HepG2 (cell line): ENCODE measurements at regions not wholly inside any gene's neighbourhood (a gene's known extent, or its start where the extent isn't known, plus 50 kb on each side); places are given as distances from the start of the nearest gene placed in this dataset.

Experiments
- ATAC-seq: fragments of 200-7000 bp; cut with Tn5 transposase; 3 replicates; pipeline ENCODE4 v1.9.1; 2020; ENCODE audit warnings: mild to moderate bottlenecking, moderate library complexity
- BruUV-seq: library from RNA; stranded (reverse); fragments of 400-500 nt; replicated peaks from 2 replicates; lab custom pipeline; 2021; lab: Mats Ljungman, UMichigan
- CTCF ChIA-PET: fragments of 300-600 bp; formaldehyde crosslinking; extraction: SDS; loops from one replicate; lab custom pipeline; 2021; ENCODE audit warnings: low total read pairs, inconsistent platforms, low intra/inter-chr PET ratio; lab: Yijun Ruan, JAX
- POLR2A ChIA-PET: fragments of 350-600 bp; sonication (Branson Sonifier 250); formaldehyde crosslinking; loops from one replicate; lab custom pipeline; 2020; ENCODE audit warnings: antibody characterized with exemption, inconsistent platforms; lab: Yijun Ruan, JAX
- DNase-seq: peaks from one replicate; pipeline ENCODE4 v3.0.0-alpha.2; 2015; ENCODE audit warnings: low spot score
- FAIRE-seq: peaks from 3 replicates; lab custom pipeline; 2011; peaks lifted over from hg19 to GRCh38; lab: Jason Lieb, UNC
- H2AFZ ChIP-seq: one replicate; pipeline ENCODE4 v1.6.1; 2011; ENCODE audit warnings: low read length, inconsistent platforms
- H3K27ac ChIP-seq: fragments of 300-600 bp; 3 replicates; pipeline ENCODE4 v1.8.0; 2011; ENCODE audit warnings: mixed run types, mild to moderate bottlenecking, mixed read lengths, low read length, inconsistent platforms; ENCODE audit not compliant: insufficient read depth; ENCODE audit errors: extremely low read length
- H3K27me3 ChIP-seq, 2 experiments: fragments of 200-600 bp in 1 of 2; 2 replicates in 1 of 2; 3 replicates in 1 of 2; pipeline versions ENCODE4 v1.6.0 to v1.8.0; 2011; ENCODE audit warnings: low read length in 2 of 2, mild to moderate bottlenecking in 2 of 2, moderate library complexity in 2 of 2, inconsistent platforms in 1 of 2; ENCODE audit not compliant: insufficient read depth in 2 of 2, control insufficient read depth in 1 of 2
- H3K36me3 ChIP-seq, 2 experiments: fragments of 200-600 bp in 1 of 2; replicated peaks in 1 of 2; 2 replicates in 1 of 2; 3 replicates in 1 of 2; pipeline versions ENCODE4 v1.5.1 to v1.8.0; 2011; ENCODE audit warnings: low read length in 2 of 2, inconsistent platforms in 1 of 2; ENCODE audit not compliant: insufficient read depth in 2 of 2, control insufficient read depth in 1 of 2
- H3K4me1 ChIP-seq: 2 replicates; pipeline ENCODE4 v1.5.1; 2012; ENCODE audit warnings: low read length, inconsistent platforms; ENCODE audit not compliant: insufficient read depth
- H3K4me2 ChIP-seq: 2 replicates; pipeline ENCODE4 v1.6.0; 2011; ENCODE audit warnings: low read depth, low read length, inconsistent platforms
- H3K4me3 ChIP-seq, 3 experiments: fragments of 200-600 bp in 1 of 3; sonication (generic), shearing (Covaris generic) in 1 of 3; replicated peaks in 1 of 3; 2 replicates each; pipeline ENCODE4 v1.5.1; 2011 to 2016; ENCODE audit warnings: low read length in 3 of 3, inconsistent platforms in 2 of 3, low read depth in 2 of 3, mild to moderate bottlenecking in 2 of 3, control low read depth in 1 of 3, mixed read lengths in 1 of 3; ENCODE audit not compliant: insufficient read depth in 1 of 3
- H3K79me2 ChIP-seq: one replicate; pipeline ENCODE4 v1.6.1; 2011; ENCODE audit warnings: low read length, inconsistent platforms; ENCODE audit not compliant: insufficient read depth
- H3K9ac ChIP-seq: 2 replicates; pipeline ENCODE4 v1.6.0; 2011; ENCODE audit warnings: mild to moderate bottlenecking, low read depth, low read length, inconsistent platforms; ENCODE audit not compliant: insufficient read depth
- H3K9me3 ChIP-seq: 2 replicates; pipeline ENCODE4 v1.5.1; 2012; ENCODE audit warnings: mild to moderate bottlenecking, low read length
- H4K20me1 ChIP-seq: 2 replicates; pipeline ENCODE4 v1.6.0; 2011; ENCODE audit warnings: inconsistent platforms, mild to moderate bottlenecking, low read length, moderate library complexity; ENCODE audit not compliant: insufficient read depth
- GABPB1 ChIP-seq: IDR thresholded peaks from 2 replicates; pipeline ENCODE4 v1.6.1; 2016; ENCODE audit warnings: mild to moderate bottlenecking, missing genetic modification reagents, moderate library complexity, missing compliant biosample characterization
- MTA3 ChIP-seq: sonication (generic); formaldehyde crosslinking; IDR thresholded peaks from 2 replicates; pipeline ENCODE4 v1.4.0; 2020; ENCODE audit warnings: missing genetic modification reagents
- PBX2 ChIP-seq: IDR thresholded peaks from 2 replicates; pipeline ENCODE4 v1.6.1; 2016; ENCODE audit warnings: control low read depth
- PHF5A ChIP-seq: IDR thresholded peaks from one replicate; pipeline ENCODE4 v1.6.1; 2018; ENCODE audit warnings: low read depth, missing genetic modification reagents; ENCODE audit not compliant: unreplicated experiment
- RFXAP ChIP-seq: sonication (generic); formaldehyde crosslinking; IDR thresholded peaks from 2 replicates; pipeline ENCODE4 v1.4.0; 2020; ENCODE audit warnings: missing genetic modification reagents, borderline replicate concordance
- SIX4 ChIP-seq: sonication (generic); formaldehyde crosslinking; IDR thresholded peaks from 2 replicates; pipeline ENCODE4 v1.4.0; 2020; ENCODE audit warnings: missing genetic modification reagents
- SMARCE1 ChIP-seq: fragments of 450-650 bp; IDR thresholded peaks from 2 replicates; pipeline ENCODE4 v1.6.1; 2017; ENCODE audit warnings: borderline replicate concordance
- THAP8 ChIP-seq: sonication (generic); formaldehyde crosslinking; IDR thresholded peaks from 2 replicates; pipeline ENCODE4 v1.5.1; 2020; ENCODE audit warnings: missing genetic modification reagents, mild to moderate bottlenecking, borderline replicate concordance
- ZFP37 ChIP-seq: sonication (generic); formaldehyde crosslinking; IDR thresholded peaks from 2 replicates; pipeline ENCODE4 v1.4.0; 2020; ENCODE audit warnings: missing genetic modification reagents, borderline replicate concordance
- ZFP62 ChIP-seq: sonication (generic); formaldehyde crosslinking; IDR thresholded peaks from 2 replicates; pipeline ENCODE4 v1.4.0; 2020; ENCODE audit warnings: missing genetic modification reagents
- ZNF558 ChIP-seq: sonication (generic); formaldehyde crosslinking; IDR thresholded peaks from 2 replicates; pipeline ENCODE4 v1.9.0; 2022; ENCODE audit warnings: mild to moderate bottlenecking, missing genetic modification reagents, borderline replicate concordance
- ZNF646 ChIP-seq: sonication (generic); formaldehyde crosslinking; IDR thresholded peaks from 2 replicates; pipeline ENCODE4 v1.9.0; 2021; ENCODE audit warnings: mild to moderate bottlenecking, missing genetic modification reagents
- ZNF672 ChIP-seq: sonication (generic); formaldehyde crosslinking; IDR thresholded peaks from 2 replicates; pipeline ENCODE4 v1.8.1; 2022; ENCODE audit warnings: missing genetic modification reagents
- WGBS: methylation state at CpG from one replicate; pipeline ENCODE4 v1.1.6; 2017; ENCODE audit warnings: low lambda C conversion rate; 5-methylcytosine and 5-hydroxymethylcytosine counted together
- in situ Hi-C: cut with HindIII; loops from 2 replicates; pipeline ENCODE4 v1.10.0; 2017; ENCODE audit warnings: low pct_unique_long_range_greater_than_20kb; ENCODE audit not compliant: extremely low pct_ligation_motif_present
- intact Hi-C: fragments of 100-400 bp; cut with micrococcal nuclease; formaldehyde crosslinking; loops from one replicate; pipeline ENCODE4 v1.10.0; 2022; ENCODE audit not compliant: unreplicated experiment

- CTCF ChIA-PET = no interaction called here
- H3K27me3 ChIP-seq = no peaks in the 10 kb centered on the region
- no peaks in the 10 kb centered on the region for H3K79me2 ChIP-seq
- DNase-seq (no peak), FAIRE-seq (no peak), ATAC-seq (no peak)
- no peak overlapping the region for H3K4me3 ChIP-seq
- no peaks in the 10 kb centered on the region for H4K20me1 ChIP-seq
- H3K27ac ChIP-seq = no peak overlapping the region
- H2AFZ ChIP-seq = no peak overlapping the region
- intact Hi-C loops (no loop called here), in situ Hi-C loops (no loop called here)
- POLR2A ChIA-PET = no interaction called here
- H3K4me2 ChIP-seq = no peak overlapping the region
- TF ChIP-seq ZNF558 (CRISPR knock-in tag) (no peak), SIX4 (CRISPR knock-in tag) (no peak), PBX2 (no peak), ZFP37 (no peak), ZNF672 (CRISPR knock-in tag) (no peak), MTA3 (no peak), THAP8 (no peak), SMARCE1 (no peak), ZNF646 (CRISPR knock-in tag) (no peak), RFXAP (no peak), ZFP62 (CRISPR knock-in tag) (no peak), GABPB1 (CRISPR knock-in tag) (no peak), PHF5A (CRISPR knock-in tag) (no peak)
- H3K9me3 ChIP-seq = no peaks in the 10 kb centered on the region
- no peaks in the 10 kb centered on the region for H3K36me3 ChIP-seq
- BruUV-seq = no TSS peak
- H3K4me1 ChIP-seq = no peaks in the 10 kb centered on the region
- no peak overlapping the region for H3K9ac ChIP-seq
- 0% methylated on average over 2 of the region's 2 CpGs for WGBS
Measured at GRCh38 chr4:32589097-32589496, 1868.9 kb downstream of the PCDH7 start.
